ENCODE measurements at regions not wholly inside any gene's neighbourhood (a gene's known extent, or its start where the extent isn't known, plus 50 kb on each side); places are given as distances from the start of the nearest gene placed in this dataset.

GRCh38 chr14:71538288-71538687, 393.9 kb upstream of the RGS6 start:
- TF ChIP-seq, protein P1, sequence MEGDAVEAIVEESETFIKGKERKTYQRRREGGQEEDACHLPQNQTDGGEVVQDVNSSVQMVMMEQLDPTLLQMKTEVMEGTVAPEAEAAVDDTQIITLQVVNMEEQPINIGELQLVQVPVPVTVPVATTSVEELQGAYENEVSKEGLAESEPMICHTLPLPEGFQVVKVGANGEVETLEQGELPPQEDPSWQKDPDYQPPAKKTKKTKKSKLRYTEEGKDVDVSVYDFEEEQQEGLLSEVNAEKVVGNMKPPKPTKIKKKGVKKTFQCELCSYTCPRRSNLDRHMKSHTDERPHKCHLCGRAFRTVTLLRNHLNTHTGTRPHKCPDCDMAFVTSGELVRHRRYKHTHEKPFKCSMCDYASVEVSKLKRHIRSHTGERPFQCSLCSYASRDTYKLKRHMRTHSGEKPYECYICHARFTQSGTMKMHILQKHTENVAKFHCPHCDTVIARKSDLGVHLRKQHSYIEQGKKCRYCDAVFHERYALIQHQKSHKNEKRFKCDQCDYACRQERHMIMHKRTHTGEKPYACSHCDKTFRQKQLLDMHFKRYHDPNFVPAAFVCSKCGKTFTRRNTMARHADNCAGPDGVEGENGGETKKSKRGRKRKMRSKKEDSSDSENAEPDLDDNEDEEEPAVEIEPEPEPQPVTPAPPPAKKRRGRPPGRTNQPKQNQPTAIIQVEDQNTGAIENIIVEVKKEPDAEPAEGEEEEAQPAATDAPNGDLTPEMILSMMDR (conservative IDR thresholded peaks at IDR 0.05): no peak
- no peak overlapping the region; the same call in 1 of the 2 replicates for H3K27ac ChIP-seq

DNA sequence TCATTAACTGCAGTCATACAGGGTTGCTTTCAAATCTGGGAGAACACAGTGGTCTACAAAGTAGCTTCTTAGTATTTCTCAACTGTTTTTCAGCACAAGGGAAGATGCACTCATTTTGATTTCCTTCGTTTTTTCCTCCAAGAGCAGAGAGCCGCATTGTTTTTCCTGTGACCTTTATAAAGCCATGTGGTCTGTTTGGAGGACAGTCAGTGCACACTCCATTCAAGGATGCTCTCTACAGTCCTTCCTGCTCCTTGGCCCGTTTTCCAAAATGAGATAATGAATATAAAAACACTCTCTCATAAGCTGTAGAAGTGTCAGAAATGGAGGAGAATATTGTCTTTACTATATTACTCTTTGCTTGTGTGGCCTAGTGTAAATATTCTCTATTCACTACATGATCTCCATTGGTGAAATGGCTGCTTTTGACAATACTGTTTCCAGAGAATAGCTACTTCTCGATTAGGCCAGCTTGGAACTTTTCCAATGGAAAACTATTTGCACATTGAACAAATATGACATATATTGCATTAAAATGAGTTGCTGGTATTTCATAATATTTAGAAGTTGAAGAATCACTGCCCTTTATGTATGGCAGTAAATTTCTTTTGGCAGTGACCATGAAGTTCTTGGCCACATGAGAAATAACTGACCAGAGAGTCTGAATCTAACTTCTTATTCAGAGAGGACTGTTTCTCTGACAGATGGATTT, 393.1 kb upstream of the RGS6 start:
- no peak overlapping the region for H3K27ac ChIP-seq
- TF ChIP-seq, protein P1 (conservative IDR thresholded peaks at IDR 0.05): no peak

GRCh38 chr14:71539650-71540285, 392.5 kb upstream of the RGS6 start:
- H3K27ac ChIP-seq: no peak overlapping the region
- TF ChIP-seq, protein P1 (conservative IDR thresholded peaks at IDR 0.05): no peak

- no peak overlapping the region for H3K27ac ChIP-seq
- TF ChIP-seq, protein P1 (conservative IDR thresholded peaks at IDR 0.05): no peak
These were observed 391.0 kb upstream of the RGS6 start for GRCh38 chr14:71541271-71541670.

DNA sequence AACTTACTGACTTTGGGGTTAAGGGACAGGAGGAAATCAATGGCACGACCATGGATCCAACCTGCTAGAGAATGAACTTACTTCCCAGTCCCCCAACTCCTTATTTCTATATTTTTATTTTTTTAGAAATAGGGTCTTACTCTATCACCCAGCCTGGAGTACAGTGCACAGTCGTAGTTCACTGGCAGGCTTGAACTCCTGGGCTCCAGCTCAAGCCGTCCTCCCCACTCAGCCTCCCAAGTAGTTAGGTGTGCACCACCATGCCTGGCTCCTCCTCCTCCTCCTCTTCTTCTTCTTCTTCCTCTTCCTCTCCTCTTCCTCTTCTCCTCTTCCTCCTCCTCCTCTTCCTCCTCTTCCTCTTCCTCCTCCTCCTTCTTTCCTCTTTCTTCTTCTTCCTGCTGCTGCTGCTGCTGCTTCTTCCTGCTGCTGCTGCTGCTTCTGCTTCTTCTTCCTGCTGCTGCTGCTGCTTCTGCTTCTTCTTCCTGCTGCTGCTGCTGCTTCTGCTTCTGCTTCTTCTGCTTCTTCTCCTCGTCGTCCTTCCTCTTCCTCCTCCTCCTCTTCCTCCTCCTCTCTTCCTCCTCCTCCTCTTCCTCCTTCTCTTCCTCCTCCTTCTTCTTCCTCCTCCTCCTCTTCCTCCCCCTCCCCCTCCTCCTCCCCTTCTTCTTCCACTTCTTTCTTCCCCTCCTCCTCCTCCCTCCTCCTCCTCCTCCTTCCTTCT, 390.1 kb upstream of the RGS6 start:
- TF ChIP-seq, protein P1 (conservative IDR thresholded peaks at IDR 0.05): no peak

DNA sequence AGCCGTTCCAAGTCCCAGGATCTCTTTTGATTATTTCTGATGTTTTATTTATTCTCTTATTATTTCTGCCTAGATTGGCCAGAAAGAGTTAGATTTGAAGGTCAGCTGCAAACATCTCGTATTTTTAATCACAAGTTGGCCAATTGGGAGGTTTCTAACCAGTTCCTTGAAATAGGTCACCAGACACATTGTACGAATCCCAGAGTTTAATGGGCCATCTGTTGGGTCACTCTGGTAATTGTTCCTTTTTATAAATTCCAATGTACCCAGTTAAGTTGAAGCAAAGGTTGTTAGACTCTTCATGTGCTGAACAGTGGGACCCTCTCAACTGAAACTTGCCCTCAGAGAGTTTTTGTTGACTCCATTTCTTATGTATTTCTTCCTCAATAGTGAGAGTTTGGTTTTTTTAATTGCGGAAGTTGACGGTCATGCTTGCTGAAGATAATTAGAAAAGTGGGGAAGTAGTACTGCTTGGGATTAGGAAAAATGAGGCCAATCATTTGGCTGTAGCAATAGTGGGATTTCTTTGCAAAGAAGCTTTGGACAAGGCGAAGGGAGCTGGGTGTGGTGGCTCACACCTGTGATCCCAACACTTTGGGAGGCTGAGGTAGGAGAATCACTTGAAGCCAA, 382.7 kb upstream of the RGS6 start:
- no peak overlapping the region for H3K27ac ChIP-seq

More for the DNA sequence above, 390.1 kb upstream of the RGS6 start:
- H3K27ac ChIP-seq: no peak overlapping the region

More for the DNA sequence above, 382.7 kb upstream of the RGS6 start:
- TF ChIP-seq, protein P1 (conservative IDR thresholded peaks at IDR 0.05): no peak
